ENCODE measurements at regions not wholly inside any gene's neighbourhood (a gene's known extent, or its start where the extent isn't known, plus 50 kb on each side); places are given as distances from the start of the nearest gene placed in this dataset.
"Not testable (repeated sequence)": the region's sequence is repeated elsewhere in the genome, so short reads cannot be mapped to it uniquely, and the experiment has no call there.

GRCh38 chr14:45559626-45560025 is 306.6 kb upstream of the MIS18BP1 start (continued):
- TF ChIP-seq MAX (IDR thresholded peaks at IDR 0.05) (no peak), HNF4A (conservative IDR thresholded peaks at IDR 0.05) (no peak), RXRA (IDR thresholded peaks at IDR 0.05) (no peak), EGR1 (IDR thresholded peaks at IDR 0.05; ENCODE audit: low read depth in 2 of 2) (no peak)

- H3K27ac ChIP-seq (ENCODE audit: low read depth in 1 of 2, low read length in 2 of 2) = no peak overlapping the region
- H3K4me1 ChIP-seq (ENCODE audit: control insufficient read depth in 4 of 4, insufficient read depth in 4 of 4, low read length in 3 of 4) = no peaks in the 10 kb centered on the region
- H3K36me3 ChIP-seq (ENCODE audit: control insufficient read depth in 4 of 4, insufficient read depth in 3 of 4, low read depth in 1 of 4, low read length in 3 of 4) = no peaks in the 10 kb centered on the region
- no peak overlapping the region for H3K9ac ChIP-seq (ENCODE audit: low read depth in 1 of 2, low read length in 2 of 2)
- no peak overlapping the region for H3K4me3 ChIP-seq (ENCODE audit: low read depth in 1 of 3, low read length in 3 of 3)
- TF ChIP-seq, protein P1, sequence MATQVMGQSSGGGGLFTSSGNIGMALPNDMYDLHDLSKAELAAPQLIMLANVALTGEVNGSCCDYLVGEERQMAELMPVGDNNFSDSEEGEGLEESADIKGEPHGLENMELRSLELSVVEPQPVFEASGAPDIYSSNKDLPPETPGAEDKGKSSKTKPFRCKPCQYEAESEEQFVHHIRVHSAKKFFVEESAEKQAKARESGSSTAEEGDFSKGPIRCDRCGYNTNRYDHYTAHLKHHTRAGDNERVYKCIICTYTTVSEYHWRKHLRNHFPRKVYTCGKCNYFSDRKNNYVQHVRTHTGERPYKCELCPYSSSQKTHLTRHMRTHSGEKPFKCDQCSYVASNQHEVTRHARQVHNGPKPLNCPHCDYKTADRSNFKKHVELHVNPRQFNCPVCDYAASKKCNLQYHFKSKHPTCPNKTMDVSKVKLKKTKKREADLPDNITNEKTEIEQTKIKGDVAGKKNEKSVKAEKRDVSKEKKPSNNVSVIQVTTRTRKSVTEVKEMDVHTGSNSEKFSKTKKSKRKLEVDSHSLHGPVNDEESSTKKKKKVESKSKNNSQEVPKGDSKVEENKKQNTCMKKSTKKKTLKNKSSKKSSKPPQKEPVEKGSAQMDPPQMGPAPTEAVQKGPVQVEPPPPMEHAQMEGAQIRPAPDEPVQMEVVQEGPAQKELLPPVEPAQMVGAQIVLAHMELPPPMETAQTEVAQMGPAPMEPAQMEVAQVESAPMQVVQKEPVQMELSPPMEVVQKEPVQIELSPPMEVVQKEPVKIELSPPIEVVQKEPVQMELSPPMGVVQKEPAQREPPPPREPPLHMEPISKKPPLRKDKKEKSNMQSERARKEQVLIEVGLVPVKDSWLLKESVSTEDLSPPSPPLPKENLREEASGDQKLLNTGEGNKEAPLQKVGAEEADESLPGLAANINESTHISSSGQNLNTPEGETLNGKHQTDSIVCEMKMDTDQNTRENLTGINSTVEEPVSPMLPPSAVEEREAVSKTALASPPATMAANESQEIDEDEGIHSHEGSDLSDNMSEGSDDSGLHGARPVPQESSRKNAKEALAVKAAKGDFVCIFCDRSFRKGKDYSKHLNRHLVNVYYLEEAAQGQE (IDR thresholded peaks at IDR 0.05) = no peak
- TF ChIP-seq FOXA1 (IDR thresholded peaks at IDR 0.05) (no peak), YY1 (IDR thresholded peaks at IDR 0.05) (no peak), ATF3 (IDR thresholded peaks at IDR 0.05) (no peak), EGR1 (IDR thresholded peaks at IDR 0.05; ENCODE audit: low read depth in 2 of 2) (no peak), RAD21 (IDR thresholded peaks at IDR 0.05) (no peak), JUND (IDR thresholded peaks at IDR 0.05) (no peak), NR2F2 (IDR thresholded peaks at IDR 0.05) (no peak), CTCF (IDR thresholded peaks at IDR 0.05; ENCODE audit: low read depth, low read length, missing input control) (no peak)
- no peaks in the 10 kb centered on the region for H3K9me3 ChIP-seq (ENCODE audit: control insufficient read depth in 4 of 4, low read length in 3 of 4)
- no peaks in the 10 kb centered on the region for H3K27me3 ChIP-seq (ENCODE audit: control insufficient read depth in 4 of 4, insufficient read depth in 4 of 4, low read length in 3 of 4)
- no peak for DNase-seq (ENCODE audit: low spot score)
Observed at GRCh38 chr14:45558183-45558582, 305.2 kb upstream of the MIS18BP1 start.

- TF ChIP-seq CTCF (IDR thresholded peaks at IDR 0.05; ENCODE audit: low read depth, low read length, missing input control) = no peak
- TF ChIP-seq SP1 (IDR thresholded peaks at IDR 0.05) = no peak
- no peak for TF ChIP-seq JUND (IDR thresholded peaks at IDR 0.05)
- no peak for TF ChIP-seq EGR1 (IDR thresholded peaks at IDR 0.05; ENCODE audit: low read depth in 2 of 2)
- no peak for TF ChIP-seq RXRA (IDR thresholded peaks at IDR 0.05)
- TF ChIP-seq MAX (IDR thresholded peaks at IDR 0.05) = no peak
- Histone ChIP-seq H3K4me3 (ENCODE audit: low read depth in 1 of 3, low read length in 3 of 3) (no peak overlapping the region), H3K9me3 (ENCODE audit: control insufficient read depth in 4 of 4, low read length in 3 of 4) (no peaks in the 10 kb centered on the region), H3K27ac (ENCODE audit: low read depth in 1 of 2, low read length in 2 of 2) (no peak overlapping the region), H3K4me1 (ENCODE audit: control insufficient read depth in 4 of 4, insufficient read depth in 4 of 4, low read length in 3 of 4) (no peaks in the 10 kb centered on the region), H3K36me3 (ENCODE audit: control insufficient read depth in 4 of 4, insufficient read depth in 3 of 4, low read depth in 1 of 4, low read length in 3 of 4) (no peaks in the 10 kb centered on the region), H3K9ac (ENCODE audit: low read depth in 1 of 2, low read length in 2 of 2) (no peak overlapping the region), H3K27me3 (ENCODE audit: control insufficient read depth in 4 of 4, insufficient read depth in 4 of 4, low read length in 3 of 4) (no peaks in the 10 kb centered on the region)
- no peak for DNase-seq (ENCODE audit: low spot score)
- whole genome bisulfite sequencing = 90% methylated on average over 1 of the region's 1 CpG
Observed at GRCh38 chr14:45553981-45554380, 301.0 kb upstream of the MIS18BP1 start.

- WGBS = 42% methylated on average over 16 of the region's 16 CpGs
- not testable (repeated sequence) for H3K9me3 ChIP-seq (ENCODE audit: control insufficient read depth in 4 of 4, low read length in 3 of 4); H3K9ac ChIP-seq (ENCODE audit: low read depth in 1 of 2, low read length in 2 of 2); H3K36me3 ChIP-seq (ENCODE audit: control insufficient read depth in 4 of 4, insufficient read depth in 3 of 4, low read depth in 1 of 4, low read length in 3 of 4); H3K27ac ChIP-seq (ENCODE audit: low read depth in 1 of 2, low read length in 2 of 2); H3K4me1 ChIP-seq (ENCODE audit: control insufficient read depth in 4 of 4, insufficient read depth in 4 of 4, low read length in 3 of 4); H3K27me3 ChIP-seq (ENCODE audit: control insufficient read depth in 4 of 4, insufficient read depth in 4 of 4, low read length in 3 of 4); DNase-seq (ENCODE audit: low spot score)
- H3K4me3 ChIP-seq (ENCODE audit: low read depth in 1 of 3, low read length in 3 of 3) = peak overlapping the region in 2 of 3 donors; percentile 2 to 23
Observed at GRCh38 chr14:45551240-45551820, 298.3 kb upstream of the MIS18BP1 start.

All from liver (tissue), 8 donors.